Mucosa of descending colon (tissue), 3 donors: ENCODE measurements at regions not wholly inside any gene's neighbourhood (a gene's known extent, or its start where the extent isn't known, plus 50 kb on each side); places are given as distances from the start of the nearest gene placed in this dataset.
"Not testable (repeated sequence)": the region's sequence is repeated elsewhere in the genome, so short reads cannot be mapped to it uniquely, and the experiment has no call there.

ENCODE experiments used
- ATAC-seq: fragments of 200-7000 bp; cut with Tn5 transposase; one replicate; pipeline ENCODE4 v1.9.1; 2020; ENCODE audit warnings: mild to moderate bottlenecking, moderate library complexity
- DNase-seq, 3 donors: peaks; one replicate each; pipeline ENCODE4 v3.0.0-alpha.2; 2020
- H3K36me3 ChIP-seq: fragments of 200-600 bp; one replicate; pipeline ENCODE4 v1.8.0; 2021; ENCODE audit warnings: low read depth, mild to moderate bottlenecking
- H3K4me1 ChIP-seq: fragments of 200-600 bp; one replicate; pipeline ENCODE4 v1.8.0; 2021; ENCODE audit warnings: low read depth, mild to moderate bottlenecking
- H3K4me3 ChIP-seq: fragments of 200-600 bp; one replicate; pipeline ENCODE4 v1.8.0; 2021; ENCODE audit warnings: mild to moderate bottlenecking
- H3K9me3 ChIP-seq: fragments of 200-600 bp; one replicate; pipeline ENCODE4 v1.8.0; 2021; ENCODE audit warnings: mild to moderate bottlenecking
- intact Hi-C, 2 donors: fragments of 100-400 bp; cut with DNase I in 1 of 2; cut with micrococcal nuclease in 1 of 2; formaldehyde crosslinking; loops; one replicate each; pipeline versions ENCODE4 v1.11.0 to v1.11.1; 2022; cut with DNase I, micrococcal nuclease
- TF ChIP-seq, protein P1 (sequence below): fragments of 200-600 bp; IDR thresholded peaks from one replicate; pipeline ENCODE4 v1.8.0; 2022; ENCODE audit warnings: antibody characterized with exemption, mild to moderate bottlenecking
- donor health status: DM: no; HTN: no; CAD: no; lungs with moderate emphysema.
- donor health status: DM: no; HTN: no; CAD: no.
- donor health status: DM: no; HTN: yes; CAD: no.

- Histone ChIP-seq H3K36me3 (no peaks in the 10 kb centered on the region), H3K9me3 (no peaks in the 10 kb centered on the region), H3K4me3 (no peak overlapping the region), H3K4me1 (no peaks in the 10 kb centered on the region)
- ATAC-seq (no peak), DNase-seq (peak in 1 of 3 donors; percentile 2)
- TF ChIP-seq, protein P1, sequence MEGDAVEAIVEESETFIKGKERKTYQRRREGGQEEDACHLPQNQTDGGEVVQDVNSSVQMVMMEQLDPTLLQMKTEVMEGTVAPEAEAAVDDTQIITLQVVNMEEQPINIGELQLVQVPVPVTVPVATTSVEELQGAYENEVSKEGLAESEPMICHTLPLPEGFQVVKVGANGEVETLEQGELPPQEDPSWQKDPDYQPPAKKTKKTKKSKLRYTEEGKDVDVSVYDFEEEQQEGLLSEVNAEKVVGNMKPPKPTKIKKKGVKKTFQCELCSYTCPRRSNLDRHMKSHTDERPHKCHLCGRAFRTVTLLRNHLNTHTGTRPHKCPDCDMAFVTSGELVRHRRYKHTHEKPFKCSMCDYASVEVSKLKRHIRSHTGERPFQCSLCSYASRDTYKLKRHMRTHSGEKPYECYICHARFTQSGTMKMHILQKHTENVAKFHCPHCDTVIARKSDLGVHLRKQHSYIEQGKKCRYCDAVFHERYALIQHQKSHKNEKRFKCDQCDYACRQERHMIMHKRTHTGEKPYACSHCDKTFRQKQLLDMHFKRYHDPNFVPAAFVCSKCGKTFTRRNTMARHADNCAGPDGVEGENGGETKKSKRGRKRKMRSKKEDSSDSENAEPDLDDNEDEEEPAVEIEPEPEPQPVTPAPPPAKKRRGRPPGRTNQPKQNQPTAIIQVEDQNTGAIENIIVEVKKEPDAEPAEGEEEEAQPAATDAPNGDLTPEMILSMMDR: no peak
- intact Hi-C loops: no loop called here
Measured at GRCh38 chr3:18988614-18989229, 159.6 kb upstream of the KCNH8 start.

- Histone ChIP-seq H3K4me3 (no peak overlapping the region), H3K9me3 (no peaks in the 10 kb centered on the region), H3K36me3 (no peaks in the 10 kb centered on the region), H3K4me1 (no peaks in the 10 kb centered on the region)
- ATAC-seq: no peak
- TF ChIP-seq, protein P1: no peak
- intact Hi-C loops: no loop called here
- DNase-seq: no peak
Measured at GRCh38 chr3:18987862-18988447, 160.4 kb upstream of the KCNH8 start.

GRCh38 chr3:18987070-18987469 lies 161.2 kb upstream of the KCNH8 start:
- TF ChIP-seq, protein P1: no peak
- H3K4me3 ChIP-seq: no peak overlapping the region
- DNase-seq: no peak
- no peaks in the 10 kb centered on the region for H3K4me1 ChIP-seq
- H3K36me3 ChIP-seq: no peaks in the 10 kb centered on the region
- intact Hi-C loops: no loop called here
- H3K9me3 ChIP-seq: no peaks in the 10 kb centered on the region
- no peak for ATAC-seq

GRCh38 chr3:18982920-18983319 lies 165.4 kb upstream of the KCNH8 start:
- ATAC-seq: no peak
- intact Hi-C loops: no loop called here
- TF ChIP-seq, protein P1: no peak

DNA sequence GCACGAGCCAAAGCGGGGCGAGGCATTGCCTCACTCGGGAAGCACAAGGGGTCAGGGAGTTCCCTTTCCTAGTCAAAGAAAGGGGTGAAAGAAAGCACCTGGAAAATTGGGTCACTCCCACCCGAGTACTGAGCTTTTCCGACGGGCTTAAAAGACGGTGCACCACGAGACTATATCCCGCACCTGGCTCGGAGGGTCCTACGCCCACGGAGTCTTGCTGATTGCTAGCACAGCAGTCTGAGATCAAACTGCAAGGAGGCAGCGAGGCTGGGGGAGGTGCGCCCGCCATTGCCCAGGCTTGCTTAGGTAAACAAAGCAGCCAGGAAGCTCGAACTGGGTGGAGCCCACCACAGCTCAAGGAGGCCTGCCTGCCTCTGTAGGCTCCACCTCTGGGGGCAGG lies 172.2 kb upstream of the KCNH8 start:
- DNase-seq, H3K36me3 ChIP-seq, H3K4me1 ChIP-seq, H3K9me3 ChIP-seq, ATAC-seq, H3K4me3 ChIP-seq, intact Hi-C loops: not testable (repeated sequence)

More at GRCh38 chr3:18982920-18983319, 165.4 kb upstream of the KCNH8 start:
- Histone ChIP-seq H3K4me1 (no peaks in the 10 kb centered on the region), H3K4me3 (no peak overlapping the region), H3K9me3 (no peaks in the 10 kb centered on the region), H3K36me3 (no peaks in the 10 kb centered on the region)
- DNase-seq: no peak

DNA sequence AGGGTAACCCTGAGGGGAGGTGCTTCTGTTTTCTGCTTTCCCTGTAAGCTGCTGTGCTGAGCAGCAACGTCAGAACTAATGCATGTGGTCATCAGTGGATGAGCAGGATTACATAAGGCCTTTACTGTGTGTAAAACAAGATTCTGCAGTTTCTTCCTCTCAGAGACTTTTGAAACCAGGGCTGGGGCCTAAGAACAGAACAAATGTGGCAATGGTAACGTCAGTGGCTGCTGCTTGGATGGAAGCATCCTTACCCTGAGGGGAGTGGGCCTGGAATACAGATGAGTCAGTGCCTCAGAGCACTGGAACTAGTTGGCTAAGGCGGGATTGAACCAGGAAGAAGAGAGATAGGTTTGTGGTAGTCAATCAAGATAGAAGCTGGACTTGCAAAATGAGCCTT lies 180.2 kb upstream of the KCNH8 start:
- Histone ChIP-seq H3K36me3 (no peaks in the 10 kb centered on the region), H3K9me3 (no peaks in the 10 kb centered on the region), H3K4me1 (no peaks in the 10 kb centered on the region), H3K4me3 (no peak overlapping the region)
- ATAC-seq (no peak), DNase-seq (no peak)
- intact Hi-C loops: no loop called here
- TF ChIP-seq, protein P1: no peak
